HG03108 (cell line): ENCODE measurements at regions not wholly inside any gene's neighbourhood (a gene's known extent, or its start where the extent isn't known, plus 50 kb on each side); places are given as distances from the start of the nearest gene placed in this dataset.

Experiments used
- ATAC-seq: cut with Tn5 transposase; IDR thresholded peaks from one replicate; pipeline ENCODE4 v1.9.1; 2021; ENCODE audit warnings: moderate library complexity; ENCODE audit not compliant: unreplicated experiment

DNA sequence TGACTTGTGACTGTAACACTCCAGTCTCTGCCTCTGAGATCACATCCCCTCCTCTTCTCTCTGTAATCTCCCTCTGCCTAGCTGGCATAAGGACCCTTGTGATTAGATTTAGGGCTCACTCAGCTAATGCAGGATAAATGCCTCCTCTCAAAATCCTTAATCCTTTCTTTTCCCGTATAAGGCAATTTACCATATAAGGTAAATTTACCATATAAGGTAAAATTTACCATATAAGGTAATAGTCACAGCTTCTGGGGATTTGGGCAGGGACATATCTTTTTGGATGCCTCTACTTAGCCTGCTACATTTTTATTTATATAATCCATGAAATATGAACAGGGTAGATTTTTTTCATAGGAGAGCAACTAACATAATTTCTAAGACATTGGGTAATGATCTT is 318.0 kb upstream of the PUM3 start:
- no peak for ATAC-seq

DNA sequence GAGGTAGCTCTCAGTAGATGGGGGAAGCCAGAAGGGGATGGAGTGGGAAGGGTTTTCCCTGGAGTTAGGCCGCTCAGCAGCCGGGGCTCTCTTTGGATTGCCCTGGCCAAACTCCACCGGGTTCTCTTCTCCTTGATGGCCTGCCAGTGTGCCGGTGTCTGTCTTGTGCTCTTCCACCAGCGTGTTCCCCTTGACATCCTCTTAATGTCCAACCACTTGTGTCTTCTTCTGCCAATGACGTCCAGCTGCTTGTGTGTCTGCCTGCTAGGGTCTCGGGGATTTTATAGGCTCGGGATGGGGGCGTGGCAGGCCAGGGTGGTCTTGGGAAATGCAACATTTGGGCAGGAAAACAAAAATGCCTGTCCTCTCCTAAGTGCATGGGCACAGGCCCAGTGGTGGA is 313.1 kb upstream of the PUM3 start:
- no peak for ATAC-seq

DNA sequence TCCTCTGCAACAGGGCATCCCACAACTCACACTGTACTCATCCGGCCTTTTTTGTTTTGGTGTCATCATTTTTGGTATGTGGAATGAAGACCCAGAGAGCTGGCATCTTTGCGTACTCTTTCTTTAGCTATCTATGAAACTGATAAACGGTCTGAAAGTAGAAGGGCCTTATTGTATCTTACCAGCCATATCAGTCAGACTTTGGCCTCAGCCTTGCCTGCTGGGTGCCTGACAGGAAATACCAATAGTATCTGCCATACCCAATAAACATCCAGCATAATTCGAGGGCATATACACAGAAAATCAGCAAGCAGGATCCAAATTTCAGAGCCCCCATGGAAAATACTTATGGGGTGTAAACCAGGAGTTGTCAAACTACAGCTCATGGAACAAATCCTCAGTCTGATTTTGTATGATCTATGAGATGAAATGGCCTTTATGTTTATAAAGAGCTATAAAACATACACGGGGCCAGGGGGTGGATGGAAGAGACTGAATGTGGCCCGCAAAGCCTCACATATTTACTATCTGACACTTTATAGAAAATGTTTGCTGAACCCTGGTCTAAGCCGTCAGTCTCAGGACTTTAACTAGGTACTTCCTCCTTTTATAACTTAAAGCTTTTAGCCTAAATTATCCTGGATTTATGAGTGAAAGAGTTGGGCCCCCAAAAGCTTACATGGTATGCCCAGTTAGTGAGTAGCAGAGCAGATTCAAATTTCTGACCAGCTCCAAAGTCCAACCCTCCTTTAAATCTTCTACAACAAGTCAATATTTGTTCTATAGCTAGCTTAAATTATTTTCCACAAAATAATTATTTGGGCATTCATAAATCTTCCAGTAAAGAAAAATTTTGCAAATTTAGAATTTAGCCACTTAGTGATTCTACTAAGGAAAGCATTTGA is 308.0 kb upstream of the PUM3 start:
- ATAC-seq = no peak

DNA sequence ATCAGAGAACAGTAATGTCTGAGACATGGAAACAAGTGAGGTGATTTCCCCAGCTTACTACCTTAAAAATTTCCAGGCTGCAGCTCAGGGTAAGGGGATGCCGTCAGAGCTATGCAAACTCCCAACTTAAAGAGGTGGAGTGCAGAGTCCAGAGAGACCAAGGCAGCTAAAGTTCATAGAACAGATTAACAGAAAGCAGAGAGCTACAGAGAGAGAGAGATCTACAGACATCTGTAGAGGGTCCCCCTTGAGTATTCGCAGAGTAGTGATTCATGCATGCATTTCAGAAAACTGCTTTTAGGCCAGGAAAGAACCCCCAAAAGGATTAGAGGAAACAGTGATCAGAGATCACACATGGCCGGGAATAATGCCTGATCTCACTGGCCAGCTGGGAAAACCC is 306.2 kb upstream of the PUM3 start:
- no peak for ATAC-seq

DNA sequence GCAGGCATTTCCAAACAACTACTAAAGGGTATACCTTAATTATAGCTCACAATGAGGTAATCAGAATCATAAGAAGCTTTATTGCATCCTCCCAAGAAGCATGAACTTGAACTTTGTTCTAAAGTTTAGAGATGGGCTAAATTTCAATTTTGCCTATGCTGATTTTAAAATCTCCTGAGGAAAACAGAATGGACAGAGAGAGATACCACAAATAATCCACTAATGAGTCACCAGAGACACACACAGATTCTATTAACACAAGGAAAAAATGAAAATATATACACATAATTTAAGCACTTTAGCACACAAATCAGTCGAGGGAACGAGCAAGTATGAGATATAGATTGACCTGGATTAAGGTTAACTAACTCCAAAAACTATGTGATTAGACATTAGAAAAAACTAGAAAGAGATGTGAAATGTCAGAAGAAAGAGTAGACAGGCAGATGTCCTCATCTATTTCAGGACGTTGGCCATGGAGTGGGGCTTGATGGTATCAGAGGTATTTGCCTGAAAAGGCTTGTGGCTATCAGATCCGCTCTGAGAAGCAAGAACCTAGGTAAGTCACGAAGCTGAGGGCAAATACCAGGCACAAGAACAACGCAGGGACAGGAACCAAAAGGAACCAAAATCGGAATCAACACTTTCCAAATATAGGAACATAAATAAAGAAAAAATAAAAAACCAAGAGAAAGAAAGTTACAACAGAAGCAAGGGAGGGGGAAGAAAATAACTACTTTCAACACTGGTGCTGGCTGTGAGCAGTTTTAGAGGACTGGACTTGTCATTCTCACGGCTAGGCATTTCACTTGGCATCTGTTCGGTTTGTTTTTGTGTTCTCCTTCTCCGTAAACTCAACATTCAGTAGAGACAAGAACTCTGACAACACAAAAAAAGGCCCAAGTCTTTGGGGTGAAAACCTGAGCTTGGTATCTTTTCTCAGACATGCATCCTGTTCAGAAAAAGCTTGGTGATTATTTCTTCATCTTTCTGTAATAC is 294.6 kb upstream of the PUM3 start:
- ATAC-seq = no peak

DNA sequence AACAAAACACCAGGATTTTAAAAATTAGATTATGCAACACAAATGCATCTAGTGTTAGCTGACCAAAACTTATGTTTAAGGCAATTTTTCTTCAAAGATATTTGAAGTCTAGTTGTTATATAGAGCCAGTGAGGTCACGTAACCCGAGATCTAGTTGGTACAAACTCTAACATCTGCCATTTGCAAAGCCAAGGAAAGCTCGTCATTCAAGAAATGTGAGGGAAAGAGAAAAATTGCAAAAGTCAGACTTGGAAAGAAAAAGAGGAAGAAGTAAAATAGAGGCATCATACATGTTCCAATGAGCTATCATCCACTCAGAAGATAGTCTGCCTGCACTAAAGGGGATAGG is 293.4 kb upstream of the PUM3 start:
- no peak for ATAC-seq

DNA sequence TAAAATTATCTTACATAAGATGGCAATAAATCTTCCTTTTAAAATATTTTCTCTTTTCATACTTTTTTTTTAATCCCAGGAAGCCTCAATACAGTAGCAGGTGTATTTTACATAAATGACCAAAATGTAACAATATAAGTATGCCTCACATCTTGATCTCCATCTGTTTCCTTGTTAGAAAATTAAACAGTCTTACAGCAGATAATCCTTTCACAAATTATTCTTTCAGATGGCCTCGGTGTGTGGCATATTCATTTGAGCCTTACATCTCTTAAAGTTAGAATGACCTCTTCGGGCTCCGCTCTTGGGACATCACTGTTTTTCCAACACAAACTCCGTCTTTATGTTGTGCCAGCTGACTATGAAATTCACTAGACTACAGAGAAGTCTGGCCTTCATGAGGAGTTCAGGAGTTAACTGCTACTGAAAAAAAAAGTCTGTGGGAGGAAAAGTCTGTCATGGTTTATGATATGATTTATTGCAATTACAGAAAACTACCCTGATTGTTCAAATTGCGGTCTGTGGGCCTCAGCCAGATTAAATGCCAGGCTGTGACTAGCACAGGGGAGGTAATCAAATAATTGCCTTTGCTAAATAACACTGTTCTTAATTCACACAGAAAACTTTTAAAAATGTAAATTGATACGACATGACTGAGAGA is 292.9 kb upstream of the PUM3 start:
- ATAC-seq = no peak

DNA sequence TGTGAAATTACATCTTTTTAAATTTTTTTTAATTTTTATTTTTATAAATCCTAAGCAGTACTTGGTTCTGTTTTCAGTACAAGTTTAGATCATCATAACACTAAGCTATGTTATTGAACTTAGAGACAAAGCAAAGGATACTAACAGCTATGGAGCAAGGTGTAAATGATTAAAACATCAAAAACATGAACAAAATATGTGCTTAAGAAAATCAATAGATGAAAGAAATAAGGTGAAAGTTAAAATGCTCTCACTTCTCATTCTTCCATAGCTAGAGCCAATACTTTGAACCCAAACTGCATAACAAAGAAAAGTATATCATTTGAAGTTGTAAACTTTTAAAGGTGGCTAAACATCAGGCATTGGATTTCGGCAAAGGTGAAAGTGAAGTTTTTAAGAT is 292.3 kb upstream of the PUM3 start:
- no peak for ATAC-seq

DNA sequence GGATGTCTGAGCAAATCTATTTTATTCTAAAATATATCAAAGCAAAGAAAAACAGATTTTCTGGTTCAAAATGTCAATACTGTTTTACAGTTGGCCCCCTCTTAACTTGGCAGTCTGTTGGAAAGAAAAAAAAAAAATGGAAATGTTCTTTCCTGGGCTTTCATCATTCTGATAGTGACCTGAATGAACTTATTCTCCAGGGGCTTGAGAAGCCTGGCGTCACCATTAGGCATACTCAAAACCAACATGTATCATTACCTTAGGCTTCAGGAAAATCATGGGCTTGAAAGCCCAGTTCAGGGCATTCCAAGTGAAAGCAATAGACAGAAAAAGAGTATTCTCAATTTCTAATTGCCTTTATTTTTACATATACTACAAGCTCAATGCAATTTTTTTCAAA is 283.7 kb upstream of the PUM3 start:
- ATAC-seq = no peak

DNA sequence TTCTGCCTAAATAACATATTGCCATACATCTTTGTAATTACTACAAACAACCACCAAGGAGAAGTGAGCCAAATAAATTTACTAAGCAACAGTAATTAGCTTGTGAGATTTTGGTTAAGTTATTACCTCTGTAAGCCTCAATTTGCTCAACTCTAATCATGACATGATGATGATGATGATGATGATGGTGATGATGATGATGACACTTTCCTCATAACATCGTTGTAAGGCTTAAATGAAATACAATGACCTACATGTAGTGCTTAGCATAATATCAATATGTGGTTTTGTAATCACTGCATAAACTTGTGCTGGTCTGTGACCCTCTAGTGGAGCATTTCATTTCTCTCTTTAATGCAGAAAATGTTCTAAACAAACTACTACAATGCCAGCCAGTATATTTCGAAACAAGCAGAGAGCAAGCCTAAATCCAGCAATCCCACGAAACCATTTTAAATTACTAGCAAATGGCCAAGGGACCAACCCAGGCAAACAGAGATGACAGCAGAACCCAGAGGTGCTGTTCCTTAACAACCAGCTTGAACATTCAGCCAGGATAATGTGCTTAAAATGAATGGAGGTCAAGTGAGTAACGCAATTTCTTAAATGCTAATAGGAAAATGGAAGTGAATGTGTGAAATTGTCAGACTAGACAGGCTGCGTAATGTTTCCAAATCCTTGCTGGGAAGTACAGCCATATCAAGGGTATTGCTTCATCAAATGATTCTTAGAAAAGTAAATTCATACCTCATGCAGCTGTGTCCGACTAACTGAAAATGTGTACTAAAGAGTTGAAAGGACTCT is 281.9 kb upstream of the PUM3 start:
- ATAC-seq = no peak

DNA sequence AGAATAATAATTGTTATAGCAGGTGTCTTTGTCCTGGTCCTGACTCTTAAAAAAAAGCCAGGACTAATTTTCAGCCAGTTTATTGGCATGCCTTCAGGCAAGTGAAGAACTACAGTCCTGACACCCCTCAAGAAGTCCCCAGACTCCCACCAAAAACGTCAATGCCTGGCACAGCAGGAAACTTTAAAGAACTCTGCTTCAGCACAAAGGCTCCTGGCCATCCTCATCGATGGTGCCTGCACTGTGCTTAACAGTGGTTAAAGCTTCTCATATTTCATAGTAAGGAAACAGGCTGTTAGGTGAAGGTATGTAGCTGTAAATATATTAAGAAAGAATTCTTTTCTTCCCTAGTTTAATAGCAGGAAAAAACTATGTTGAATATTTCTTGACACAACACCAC is 280.1 kb upstream of the PUM3 start:
- no peak for ATAC-seq

DNA sequence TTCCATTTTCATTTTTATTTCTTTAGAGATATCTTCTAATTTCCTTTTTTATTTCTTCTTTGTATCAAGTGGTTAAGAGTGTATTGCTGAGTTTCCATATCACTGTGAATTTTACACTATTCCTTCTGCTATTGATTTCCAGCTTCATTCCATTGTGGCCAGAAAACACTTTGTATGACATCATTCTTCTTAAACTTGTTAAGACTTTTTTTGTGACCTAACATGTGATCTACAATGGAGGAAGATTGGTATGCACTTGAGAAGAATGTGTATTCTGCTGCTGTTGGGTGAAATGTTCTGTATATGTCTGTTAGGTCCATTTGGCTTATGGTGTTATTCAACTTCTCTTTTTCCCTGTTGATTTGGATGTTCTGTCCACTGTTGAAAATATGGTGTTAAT is 274.2 kb upstream of the PUM3 start:
- ATAC-seq = no peak

DNA sequence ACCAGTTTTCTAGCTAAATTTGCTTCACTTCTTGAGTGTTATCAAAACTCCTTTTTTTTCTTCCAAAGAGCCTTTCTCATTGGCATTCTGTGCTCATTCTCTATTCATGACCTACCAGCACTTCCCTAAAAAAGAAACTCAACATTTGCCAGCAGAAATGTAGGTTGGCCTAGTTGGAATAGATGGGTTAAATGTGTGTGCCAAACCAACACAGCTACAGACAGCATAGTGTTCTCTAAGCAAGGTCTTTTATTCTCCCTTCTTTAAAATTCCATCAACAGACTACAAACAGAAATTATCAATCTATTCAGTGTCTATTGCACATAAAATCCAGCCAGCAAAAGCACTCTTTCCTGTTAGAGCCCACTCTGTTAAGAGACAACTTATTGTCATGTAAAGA is 255.8 kb upstream of the PUM3 start:
- no peak for ATAC-seq

DNA sequence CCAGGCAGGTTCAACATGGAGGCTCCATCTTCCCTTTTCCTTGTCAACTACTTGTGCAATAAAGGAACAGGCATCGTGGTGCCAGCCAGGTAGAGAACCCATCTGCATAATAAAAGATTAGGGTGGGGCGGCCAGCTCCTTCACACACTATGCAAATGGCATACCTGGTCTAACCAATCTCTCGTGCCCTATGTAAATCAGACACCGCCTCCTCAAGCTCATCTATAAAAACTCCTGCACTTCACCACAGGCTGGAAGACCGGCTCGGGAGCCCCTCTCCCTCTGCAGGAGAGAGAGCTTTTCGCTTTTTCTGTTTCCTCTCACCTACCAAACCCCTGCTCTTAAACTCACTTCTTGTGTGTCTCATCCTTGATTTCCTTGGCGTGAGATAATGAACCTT is 244.3 kb upstream of the PUM3 start:
- ATAC-seq = no peak

DNA sequence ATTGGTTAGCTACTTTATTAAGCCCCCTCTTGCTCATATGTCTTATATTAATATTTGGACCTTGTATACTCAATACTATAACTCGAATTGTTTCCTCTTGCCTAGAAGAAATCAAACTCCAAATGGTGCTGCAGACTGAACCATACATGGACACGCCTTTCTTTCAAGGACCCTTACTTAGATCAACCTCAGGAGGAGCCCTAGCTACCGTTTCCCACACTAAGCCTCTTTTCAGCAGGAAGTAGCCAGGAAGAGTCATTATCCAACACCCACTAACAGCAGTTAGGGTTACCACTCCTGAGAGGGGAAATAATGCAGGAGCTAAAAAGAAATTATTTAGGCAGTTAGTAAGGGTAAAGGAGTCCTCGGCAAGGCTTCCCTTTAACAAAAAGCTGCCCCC is 243.8 kb upstream of the PUM3 start:
- ATAC-seq = no peak

DNA sequence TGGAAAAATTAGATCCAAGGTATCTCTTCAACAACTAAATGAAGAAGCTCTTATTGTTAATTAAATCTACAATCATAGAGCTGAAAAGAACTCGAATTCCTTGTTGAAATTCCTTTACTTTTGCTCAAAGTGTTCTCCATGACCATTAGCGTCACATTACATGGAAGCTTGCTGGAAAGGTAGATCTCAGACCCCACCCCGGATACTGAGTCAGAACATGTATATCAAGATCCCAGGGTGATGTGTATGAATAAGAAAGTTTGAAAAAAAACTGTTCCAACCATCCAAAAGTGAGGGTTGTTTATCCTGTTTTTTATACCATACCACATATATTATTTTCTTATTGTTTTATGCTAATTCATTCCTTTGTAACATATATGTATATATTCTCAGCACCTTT is 237.1 kb upstream of the PUM3 start:
- no peak for ATAC-seq

DNA sequence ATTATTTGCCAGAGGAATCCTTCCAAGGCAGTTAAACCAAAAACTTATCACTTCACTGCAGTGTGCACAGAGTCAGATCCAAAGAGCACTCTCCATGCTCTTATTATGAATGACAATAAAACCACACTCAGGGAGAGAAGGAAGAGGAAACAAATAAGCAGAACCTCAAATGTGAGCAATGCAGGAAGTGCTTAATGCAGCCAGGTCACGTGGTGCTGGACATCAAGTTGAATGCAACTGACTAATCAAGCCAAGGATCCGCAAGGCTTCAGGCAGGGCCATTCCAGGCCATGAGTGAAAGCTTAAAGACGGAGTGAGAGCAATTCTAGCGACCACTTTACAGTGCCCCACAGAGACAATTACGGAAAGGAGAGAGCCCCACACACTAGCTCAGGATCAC is 230.4 kb upstream of the PUM3 start:
- ATAC-seq = no peak

DNA sequence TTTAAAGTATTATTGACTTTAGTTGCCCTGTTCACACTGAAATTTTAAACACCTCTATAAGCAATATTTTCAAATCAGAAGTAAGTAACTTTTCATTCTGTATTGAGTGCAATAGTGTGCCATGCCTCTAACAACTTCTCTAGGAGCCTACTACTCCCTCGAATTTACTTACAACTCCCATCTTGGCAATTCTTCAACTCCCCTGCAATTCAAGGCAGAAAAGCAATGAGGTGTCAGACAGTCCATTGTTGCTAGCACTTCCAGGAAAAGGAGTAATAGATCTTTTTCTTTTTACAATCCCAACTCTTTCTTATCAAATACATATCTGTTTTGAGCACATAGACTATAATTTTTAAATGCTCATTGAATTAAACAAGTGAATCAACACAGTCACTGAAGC is 222.7 kb upstream of the PUM3 start:
- no peak for ATAC-seq

DNA sequence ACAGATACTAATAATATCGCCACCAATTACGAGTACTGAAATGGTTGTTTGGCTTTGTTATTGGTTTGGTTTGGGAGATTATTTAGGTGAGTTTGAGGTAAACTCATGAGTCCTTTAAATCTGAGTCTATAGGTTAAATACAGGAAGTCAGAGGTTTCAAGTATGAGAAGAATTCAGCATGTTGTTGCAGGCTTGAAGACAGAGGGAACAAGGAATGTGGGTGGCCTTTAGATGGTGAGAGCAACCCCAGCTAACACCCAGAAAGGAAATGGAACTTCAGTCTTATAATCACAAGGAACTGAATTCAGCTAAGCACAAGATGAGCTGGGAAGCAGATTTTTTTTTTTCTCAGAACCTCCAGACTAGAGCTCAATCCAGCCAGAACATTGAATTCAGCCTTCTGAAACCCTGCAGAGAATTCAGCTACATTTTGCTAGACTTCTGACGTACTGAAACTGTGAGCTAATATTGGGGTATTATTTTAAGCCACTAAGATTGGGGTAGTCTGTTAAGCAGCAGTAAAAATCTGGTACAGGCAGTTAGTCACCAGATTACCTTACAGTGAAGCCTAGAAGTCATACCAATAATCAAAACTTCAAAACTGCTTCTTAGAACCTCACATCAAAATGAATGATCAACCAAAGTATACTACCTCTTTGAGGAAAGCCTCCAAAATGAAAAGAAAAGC is 216.0 kb upstream of the PUM3 start:
- no peak for ATAC-seq

DNA sequence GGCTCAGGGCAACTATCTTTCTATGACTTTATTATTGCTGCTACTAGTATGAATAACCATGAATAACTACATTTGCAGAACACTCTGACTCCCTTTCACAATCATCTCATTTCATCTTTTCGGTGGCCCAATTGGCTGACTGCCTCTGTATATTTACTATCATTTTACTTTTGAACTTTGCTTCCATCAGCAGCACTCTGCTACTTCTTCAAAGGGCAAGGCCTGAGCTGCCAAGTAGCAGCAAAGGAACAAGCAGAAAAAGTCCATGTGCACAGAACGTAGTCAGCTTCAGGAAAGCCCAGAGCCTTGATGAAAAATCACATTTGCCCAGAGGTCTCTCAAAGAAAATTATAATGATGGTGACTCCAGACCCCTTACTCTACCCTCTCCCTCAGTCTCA is 214.5 kb upstream of the PUM3 start:
- ATAC-seq = no peak
